ENCODE measurements at regions not wholly inside any gene's neighbourhood (a gene's known extent, or its start where the extent isn't known, plus 50 kb on each side); places are given as distances from the start of the nearest gene placed in this dataset.

DNA sequence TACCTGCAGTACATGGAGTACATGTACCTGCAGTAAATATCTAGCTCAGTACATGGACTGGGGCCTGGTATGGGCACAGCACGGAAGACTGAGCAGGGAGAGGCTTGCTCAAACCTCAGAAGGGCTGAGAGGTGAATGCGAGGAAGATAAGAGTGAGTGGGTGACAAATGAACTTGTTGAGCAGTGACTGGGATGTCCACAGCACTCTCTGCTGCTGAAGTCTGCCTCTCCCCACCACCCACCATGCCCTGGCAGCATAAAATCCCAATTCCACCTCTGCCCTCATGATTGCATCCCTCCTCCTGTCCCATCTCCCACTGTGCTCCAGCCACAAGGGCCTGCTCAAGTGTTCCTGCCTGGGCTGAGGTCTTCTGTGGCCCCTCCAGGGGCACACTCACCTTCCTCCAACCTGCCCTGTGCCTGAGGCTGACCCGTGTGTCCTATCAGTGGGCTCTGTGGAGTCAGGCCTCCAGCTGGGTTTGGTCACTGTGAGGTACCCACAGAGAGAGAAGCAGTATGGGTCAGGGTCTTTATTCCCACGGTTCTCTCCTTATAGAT is 114.2 kb downstream of the FOXD2 start:
- H3K36me3 Mint-ChIP-seq (ENCODE audit: low read depth) = no peaks in the 10 kb centered on the region
- peaks cover 5% of the 10 kb centered on the region; the same call in 1 of the 2 replicates for H3K4me1 Mint-ChIP-seq (ENCODE audit: low read depth)
- no peak overlapping the region for H3K27ac Mint-ChIP-seq
- TF ChIP-seq CTCF (IDR thresholded peaks at IDR 0.05) = no peak
- no peak overlapping the region for H3K4me3 Mint-ChIP-seq
- no peaks in the 10 kb centered on the region for H3K9me3 Mint-ChIP-seq
- H3K27me3 Mint-ChIP-seq (ENCODE audit: insufficient read depth) = peaks cover 44% of the 10 kb centered on the region
- no peak for DNase-seq

GRCh38 chr1:47554082-47554481 is 116.2 kb downstream of the FOXD2 start:
- no peak for TF ChIP-seq CTCF (IDR thresholded peaks at IDR 0.05)
- Mint-ChIP-seq H3K27ac (no peak overlapping the region), H3K9me3 (no peaks in the 10 kb centered on the region), H3K36me3 (ENCODE audit: low read depth) (no peaks in the 10 kb centered on the region), H3K4me1 (ENCODE audit: low read depth) (no peaks in the 10 kb centered on the region; the same call in 1 of the 2 replicates), H3K4me3 (no peak overlapping the region), H3K27me3 (ENCODE audit: insufficient read depth) (peaks cover 47% of the 10 kb centered on the region)
- DNase-seq = no peak

- no peak for TF ChIP-seq CTCF (IDR thresholded peaks at IDR 0.05)
- peaks cover 45% of the 10 kb centered on the region for H3K27me3 Mint-ChIP-seq (ENCODE audit: insufficient read depth)
Observed at GRCh38 chr1:47554901-47555300, 117.1 kb downstream of the FOXD2 start.

GRCh38 chr1:47555306-47555705 is 117.5 kb downstream of the FOXD2 start:
- Mint-ChIP-seq H3K4me3 (no peak overlapping the region), H3K27me3 (ENCODE audit: insufficient read depth) (peaks cover 43% of the 10 kb centered on the region), H3K27ac (no peak overlapping the region), H3K9me3 (no peaks in the 10 kb centered on the region), H3K4me1 (ENCODE audit: low read depth) (no peaks in the 10 kb centered on the region; the same call in 1 of the 2 replicates), H3K36me3 (ENCODE audit: low read depth) (no peaks in the 10 kb centered on the region)
- TF ChIP-seq CTCF (IDR thresholded peaks at IDR 0.05) = no peak
- no peak for DNase-seq

More at GRCh38 chr1:47554901-47555300, 117.1 kb downstream of the FOXD2 start:
- H3K4me1 Mint-ChIP-seq (ENCODE audit: low read depth) = no peaks in the 10 kb centered on the region; the same call in 1 of the 2 replicates
- peak; percentile 55 for DNase-seq
- H3K4me3 Mint-ChIP-seq = no peak overlapping the region
- H3K9me3 Mint-ChIP-seq = no peaks in the 10 kb centered on the region
- no peaks in the 10 kb centered on the region for H3K36me3 Mint-ChIP-seq (ENCODE audit: low read depth)
- H3K27ac Mint-ChIP-seq = no peak overlapping the region

DNA sequence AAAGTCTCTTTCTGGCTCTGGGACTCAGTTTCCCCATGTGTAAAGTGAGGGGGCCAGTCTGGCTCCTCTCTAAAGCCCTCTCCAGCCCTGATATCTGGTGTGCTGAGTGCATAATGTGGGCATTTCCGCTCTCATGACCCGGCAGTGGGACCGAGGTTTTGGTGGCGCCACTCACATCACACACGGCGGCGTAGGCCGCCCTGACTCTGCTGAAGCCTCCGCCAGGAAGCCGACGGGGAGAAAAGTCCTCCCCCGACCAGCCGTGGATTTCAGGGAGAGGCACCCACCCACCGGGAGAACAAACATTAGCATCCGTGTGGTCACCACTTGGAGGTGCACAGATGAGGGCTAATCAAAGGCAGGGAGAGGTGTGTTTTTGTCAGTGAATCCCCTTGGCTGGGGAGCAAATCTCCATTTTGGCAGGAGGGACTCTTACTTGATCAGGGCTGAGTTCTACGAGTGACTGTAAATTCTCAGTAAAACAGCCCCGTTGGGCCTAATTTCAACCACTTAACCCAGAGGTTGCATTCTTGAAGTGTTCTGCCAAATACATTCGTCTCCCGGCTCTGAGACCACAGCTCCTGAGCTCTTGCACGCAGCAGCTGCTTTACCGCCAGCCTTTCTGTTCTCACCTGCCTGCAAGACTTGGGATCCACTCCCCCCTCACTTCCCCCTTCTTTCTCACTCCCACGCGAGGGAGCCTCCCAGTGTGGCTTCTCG is 118.2 kb downstream of the FOXD2 start:
- no peak for TF ChIP-seq CTCF (IDR thresholded peaks at IDR 0.05)
- H3K4me1 Mint-ChIP-seq (ENCODE audit: low read depth) = peaks cover under 1% of the 10 kb centered on the region; the same call in 1 of the 2 replicates
- no peaks in the 10 kb centered on the region for H3K36me3 Mint-ChIP-seq (ENCODE audit: low read depth)
- no peak for DNase-seq
- no peak overlapping the region for H3K4me3 Mint-ChIP-seq
- peaks cover 39% of the 10 kb centered on the region for H3K27me3 Mint-ChIP-seq (ENCODE audit: insufficient read depth)
- H3K9me3 Mint-ChIP-seq = no peaks in the 10 kb centered on the region
- no peak overlapping the region for H3K27ac Mint-ChIP-seq
